ENCODE measurements at regions not wholly inside any gene's neighbourhood (a gene's known extent, or its start where the extent isn't known, plus 50 kb on each side); places are given as distances from the start of the nearest gene placed in this dataset.

DNA sequence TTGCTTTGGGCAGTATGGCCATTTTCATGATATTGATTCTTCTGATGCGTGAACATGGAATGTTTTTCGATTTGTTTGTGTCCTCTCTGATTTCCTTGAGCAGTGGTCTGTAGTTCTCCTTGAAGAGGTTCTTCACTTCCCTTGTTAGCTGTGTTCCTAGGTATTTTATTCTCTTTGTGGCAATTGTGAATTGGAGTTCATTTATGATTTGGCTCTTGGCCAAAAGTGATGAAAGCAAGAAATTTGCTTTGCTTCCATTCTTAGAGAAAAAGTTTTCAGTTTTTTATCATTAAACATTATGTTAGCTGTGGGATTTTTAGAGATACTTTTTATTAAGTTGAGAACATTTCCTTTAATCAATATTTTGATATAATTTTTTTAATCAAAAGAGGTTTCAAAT, 203.5 kb downstream of the TAF11L14 start:
- TF ChIP-seq, protein P1, sequence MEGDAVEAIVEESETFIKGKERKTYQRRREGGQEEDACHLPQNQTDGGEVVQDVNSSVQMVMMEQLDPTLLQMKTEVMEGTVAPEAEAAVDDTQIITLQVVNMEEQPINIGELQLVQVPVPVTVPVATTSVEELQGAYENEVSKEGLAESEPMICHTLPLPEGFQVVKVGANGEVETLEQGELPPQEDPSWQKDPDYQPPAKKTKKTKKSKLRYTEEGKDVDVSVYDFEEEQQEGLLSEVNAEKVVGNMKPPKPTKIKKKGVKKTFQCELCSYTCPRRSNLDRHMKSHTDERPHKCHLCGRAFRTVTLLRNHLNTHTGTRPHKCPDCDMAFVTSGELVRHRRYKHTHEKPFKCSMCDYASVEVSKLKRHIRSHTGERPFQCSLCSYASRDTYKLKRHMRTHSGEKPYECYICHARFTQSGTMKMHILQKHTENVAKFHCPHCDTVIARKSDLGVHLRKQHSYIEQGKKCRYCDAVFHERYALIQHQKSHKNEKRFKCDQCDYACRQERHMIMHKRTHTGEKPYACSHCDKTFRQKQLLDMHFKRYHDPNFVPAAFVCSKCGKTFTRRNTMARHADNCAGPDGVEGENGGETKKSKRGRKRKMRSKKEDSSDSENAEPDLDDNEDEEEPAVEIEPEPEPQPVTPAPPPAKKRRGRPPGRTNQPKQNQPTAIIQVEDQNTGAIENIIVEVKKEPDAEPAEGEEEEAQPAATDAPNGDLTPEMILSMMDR (IDR thresholded peaks at IDR 0.05; ENCODE audit: low read depth, low read length) = no peak
- Histone ChIP-seq H3K9me3 (ENCODE audit: low read depth) (no peaks in the 10 kb centered on the region), H3K27ac (no peak overlapping the region), H3K4me3 (peak overlapping the region; percentile 2), H3K36me3 (no peaks in the 10 kb centered on the region), H3K27me3 (no peaks in the 10 kb centered on the region), H3K4me1 (ENCODE audit: low read depth) (no peaks in the 10 kb centered on the region)
- no peak for DNase-seq (ENCODE audit: low read depth in 1 of 2, low spot score in 1 of 2)

DNA sequence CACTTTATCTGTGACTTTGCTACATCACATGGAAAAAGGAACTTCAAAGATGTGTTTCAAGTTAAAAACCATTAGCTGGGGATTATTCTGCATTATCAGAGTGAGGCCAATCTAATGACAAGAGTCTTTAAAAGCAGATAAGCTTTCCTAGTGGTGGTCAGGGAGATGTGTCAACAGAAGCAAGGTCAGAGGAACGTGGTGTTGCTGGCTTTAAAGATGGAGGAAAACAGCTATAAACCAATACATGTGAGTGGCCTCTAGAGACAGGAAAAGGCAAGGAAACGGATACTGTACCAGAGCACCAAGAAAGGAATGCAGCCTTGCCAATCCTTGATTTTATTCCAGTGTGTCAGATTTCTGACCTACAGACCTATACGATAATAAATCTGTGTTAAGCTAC, 204.2 kb downstream of the TAF11L14 start:
- Histone ChIP-seq H3K27ac (no peak overlapping the region), H3K4me1 (ENCODE audit: low read depth) (no peaks in the 10 kb centered on the region), H3K27me3 (no peaks in the 10 kb centered on the region), H3K9me3 (ENCODE audit: low read depth) (no peaks in the 10 kb centered on the region), H3K4me3 (no peak overlapping the region), H3K36me3 (no peaks in the 10 kb centered on the region)
- no peak for DNase-seq (ENCODE audit: low read depth in 1 of 2, low spot score in 1 of 2)
- TF ChIP-seq, protein P1 (IDR thresholded peaks at IDR 0.05; ENCODE audit: low read depth, low read length) = no peak

DNA sequence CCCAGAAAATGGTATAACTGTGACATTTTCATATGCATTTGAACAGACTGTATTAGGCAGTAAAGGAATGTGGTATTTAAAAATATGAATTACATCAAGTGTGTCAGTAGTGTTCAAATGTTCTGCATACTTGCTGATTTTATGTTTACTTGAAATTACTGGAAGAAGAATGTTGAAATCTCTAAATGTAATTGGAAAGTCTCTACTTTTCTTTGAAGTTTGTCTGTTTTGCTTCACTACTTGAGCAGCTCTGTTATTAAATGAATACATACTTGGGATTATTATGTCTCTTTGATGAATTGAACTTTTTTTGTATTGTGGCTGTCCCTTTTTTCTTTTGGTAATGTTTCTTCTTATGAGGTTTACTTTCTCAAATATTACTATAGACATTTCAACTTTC, 205.6 kb downstream of the TAF11L14 start:
- H3K4me1 ChIP-seq (ENCODE audit: low read depth) = no peaks in the 10 kb centered on the region
- TF ChIP-seq, protein P1 (IDR thresholded peaks at IDR 0.05; ENCODE audit: low read depth, low read length) = no peak
- no peaks in the 10 kb centered on the region for H3K27me3 ChIP-seq
- no peak overlapping the region for H3K27ac ChIP-seq
- H3K9me3 ChIP-seq (ENCODE audit: low read depth) = no peaks in the 10 kb centered on the region
- H3K36me3 ChIP-seq = no peaks in the 10 kb centered on the region
- no peak for DNase-seq (ENCODE audit: low read depth in 1 of 2, low spot score in 1 of 2)
- no peak overlapping the region for H3K4me3 ChIP-seq

- H3K27me3 ChIP-seq = no peaks in the 10 kb centered on the region
- H3K9me3 ChIP-seq (ENCODE audit: low read depth) = no peaks in the 10 kb centered on the region
- no peaks in the 10 kb centered on the region for H3K4me1 ChIP-seq (ENCODE audit: low read depth)
- no peak overlapping the region for H3K27ac ChIP-seq
- H3K4me3 ChIP-seq = no peak overlapping the region
- H3K36me3 ChIP-seq = no peaks in the 10 kb centered on the region
- DNase-seq (ENCODE audit: low read depth in 1 of 2, low spot score in 1 of 2) = no peak
- TF ChIP-seq, protein P1 (IDR thresholded peaks at IDR 0.05; ENCODE audit: low read depth, low read length) = no peak
Measured at GRCh38 chr5:17846496-17846895, 212.2 kb downstream of the TAF11L14 start.

DNA sequence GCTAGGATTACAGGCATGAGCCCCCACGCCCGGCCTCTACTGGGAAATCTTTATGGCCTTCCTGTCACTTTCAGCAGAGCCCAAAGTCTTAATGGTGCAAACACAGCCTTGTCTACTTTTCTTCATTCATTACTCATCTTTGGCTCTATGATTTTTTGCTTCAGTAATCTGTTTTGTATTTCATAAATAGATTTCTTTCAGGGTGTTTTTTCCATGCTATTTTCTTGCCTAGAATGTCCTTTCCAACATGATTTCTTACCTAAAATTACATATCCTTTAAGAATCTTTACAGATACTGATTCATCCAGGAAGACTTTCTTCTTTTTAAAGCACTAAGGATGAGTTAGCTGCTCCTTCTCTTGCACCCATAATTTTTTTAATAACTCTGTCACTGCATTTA, 213.0 kb downstream of the TAF11L14 start:
- H3K9me3 ChIP-seq (ENCODE audit: low read depth) = no peaks in the 10 kb centered on the region
- no peak for DNase-seq (ENCODE audit: low read depth in 1 of 2, low spot score in 1 of 2)
- TF ChIP-seq, protein P1 (IDR thresholded peaks at IDR 0.05; ENCODE audit: low read depth, low read length) = no peak

DNA sequence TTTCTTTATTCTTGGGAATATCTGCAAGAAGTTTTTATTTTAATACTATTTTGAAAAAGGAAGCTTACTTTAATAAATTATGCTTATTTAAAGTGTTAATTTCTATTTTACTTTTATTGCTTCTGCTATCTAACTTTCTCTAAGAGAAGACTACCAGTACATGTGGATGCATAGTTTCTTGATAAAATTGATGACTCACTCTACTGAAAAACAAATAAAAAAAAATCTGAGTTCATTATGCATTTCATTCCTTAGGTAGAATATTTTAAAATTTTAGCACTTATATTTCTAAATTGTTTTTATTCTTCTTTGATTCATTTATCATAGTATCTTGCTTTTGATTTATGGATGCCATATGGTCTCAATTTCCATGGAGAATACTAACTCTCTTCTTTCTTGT, 217.9 kb downstream of the TAF11L14 start:
- Histone ChIP-seq H3K4me1 (ENCODE audit: low read depth) (no peaks in the 10 kb centered on the region), H3K4me3 (no peak overlapping the region), H3K27me3 (no peaks in the 10 kb centered on the region), H3K27ac (no peak overlapping the region), H3K36me3 (no peaks in the 10 kb centered on the region), H3K9me3 (ENCODE audit: low read depth) (no peaks in the 10 kb centered on the region)
- DNase-seq (ENCODE audit: low read depth in 1 of 2, low spot score in 1 of 2) = no peak
- TF ChIP-seq, protein P1 (IDR thresholded peaks at IDR 0.05; ENCODE audit: low read depth, low read length) = no peak

More for the DNA sequence above, 213.0 kb downstream of the TAF11L14 start:
- no peak overlapping the region for H3K27ac ChIP-seq
- H3K4me3 ChIP-seq = no peak overlapping the region
- H3K36me3 ChIP-seq = no peaks in the 10 kb centered on the region
- H3K27me3 ChIP-seq = no peaks in the 10 kb centered on the region
- H3K4me1 ChIP-seq (ENCODE audit: low read depth) = no peaks in the 10 kb centered on the region

Data from cardiac muscle cell (in vitro differentiated cells and primary cell).